ENCODE measurements at regions not wholly inside any gene's neighbourhood (a gene's known extent, or its start where the extent isn't known, plus 50 kb on each side); places are given as distances from the start of the nearest gene placed in this dataset.

GRCh38 chr22:47902646-47903180 is 1140.3 kb downstream of the TBC1D22A start:
- no peak for TF ChIP-seq CTCF (IDR thresholded peaks at IDR 0.05)
- no peak for TF ChIP-seq EZH2 (IDR thresholded peaks at IDR 0.05; ENCODE audit: borderline replicate concordance, insufficient read depth, low read depth, low read length, poor library complexity, severe bottlenecking)
